DMS79 treated with DMSO at 0.1 percent for 48 hours (cell line): ENCODE measurements at regions not wholly inside any gene's neighbourhood (a gene's known extent, or its start where the extent isn't known, plus 50 kb on each side); places are given as distances from the start of the nearest gene placed in this dataset.
"Not testable (repeated sequence)": the region's sequence is repeated elsewhere in the genome, so short reads cannot be mapped to it uniquely, and the experiment has no call there.

Experiments used
- DNase-seq: peaks from one replicate; lab custom pipeline; 2025; lab: John Stamatoyannopoulos, UW

DNA sequence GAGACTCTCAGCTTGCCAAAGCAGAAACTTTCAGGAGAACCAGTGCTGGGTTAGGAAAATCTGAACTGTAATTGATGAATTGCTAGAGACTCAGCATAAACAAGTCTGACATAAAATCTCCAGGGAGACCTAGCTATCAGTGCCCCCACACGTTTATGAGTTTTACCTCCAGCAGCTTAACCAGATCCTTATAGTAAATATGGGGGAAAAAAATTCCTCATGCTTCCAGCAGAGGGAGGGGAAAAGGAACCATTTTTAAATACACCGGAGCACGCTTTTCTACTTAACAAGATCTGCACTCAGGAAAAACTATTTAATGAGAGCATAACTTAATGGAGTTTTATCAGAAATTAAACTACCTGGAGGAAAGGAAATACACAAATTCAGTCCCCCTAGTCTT lies 1040.7 kb upstream of the INTU start:
- DNase-seq = no peak

- no peak for DNase-seq
Observed at GRCh38 chr4:126593626-126594025, 1039.1 kb upstream of the INTU start.

DNA sequence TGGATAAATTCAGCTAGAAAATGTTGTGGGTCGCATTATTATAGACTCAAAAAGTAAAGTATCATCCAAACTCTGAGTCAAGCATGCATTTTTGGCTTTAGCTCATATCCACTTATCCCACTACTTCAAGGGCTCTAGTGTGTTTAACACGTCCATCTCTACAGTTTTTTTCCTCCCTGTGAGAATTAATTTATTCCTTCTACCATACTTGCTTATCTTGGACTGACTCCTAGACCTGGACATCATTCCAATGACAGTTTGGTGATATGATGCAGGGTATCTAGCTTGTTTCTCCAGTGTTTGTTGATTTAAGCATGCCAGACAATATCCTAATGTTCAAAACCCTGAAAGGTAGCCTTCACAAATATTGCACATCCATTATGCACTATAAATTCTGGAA lies 1037.1 kb upstream of the INTU start:
- no peak for DNase-seq

GRCh38 chr4:126599746-126600145 lies 1033.0 kb upstream of the INTU start:
- DNase-seq = no peak

DNA sequence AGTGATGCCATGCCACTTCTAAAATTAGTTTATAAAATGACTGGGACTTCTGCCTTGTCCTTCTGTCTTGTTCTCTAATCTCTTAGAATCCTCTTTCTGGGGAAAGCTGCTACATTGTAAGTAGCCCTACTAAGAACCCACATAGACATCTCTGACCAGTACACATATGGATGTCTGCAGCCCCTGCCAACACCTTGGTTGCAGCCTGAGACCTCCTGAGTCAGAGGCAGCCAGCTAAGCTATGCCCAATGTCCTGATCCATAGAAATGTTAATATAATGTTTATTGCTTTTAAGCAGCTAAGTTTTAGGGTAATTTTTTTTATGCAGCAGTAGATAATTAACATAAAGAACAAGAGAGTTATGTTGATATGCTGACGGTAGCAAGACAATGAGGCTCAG lies 1029.5 kb upstream of the INTU start:
- no peak for DNase-seq

- no peak for DNase-seq
Observed at GRCh38 chr4:126603825-126604224, 1028.9 kb upstream of the INTU start.

- DNase-seq = no peak
Observed at GRCh38 chr4:126604268-126604867, 1028.4 kb upstream of the INTU start.

DNA sequence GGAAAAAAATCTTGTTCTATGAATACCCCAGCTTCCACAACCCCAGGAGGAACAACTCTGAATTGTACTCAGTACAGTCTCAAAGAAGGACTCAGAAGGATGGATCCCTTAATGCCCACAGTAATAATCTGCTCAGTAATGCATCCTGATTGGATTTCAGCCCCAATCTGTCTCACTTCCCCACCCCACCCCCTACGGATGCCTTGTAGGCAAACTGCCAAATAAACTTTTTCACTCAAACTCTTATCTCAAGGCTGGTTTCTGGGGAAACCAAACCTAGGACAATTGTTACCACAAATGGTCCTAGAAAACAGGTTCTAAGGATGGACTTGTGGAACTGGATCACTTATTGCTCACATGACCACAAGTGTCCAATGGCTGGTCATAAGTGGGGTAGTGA lies 1021.8 kb upstream of the INTU start:
- no peak for DNase-seq

DNA sequence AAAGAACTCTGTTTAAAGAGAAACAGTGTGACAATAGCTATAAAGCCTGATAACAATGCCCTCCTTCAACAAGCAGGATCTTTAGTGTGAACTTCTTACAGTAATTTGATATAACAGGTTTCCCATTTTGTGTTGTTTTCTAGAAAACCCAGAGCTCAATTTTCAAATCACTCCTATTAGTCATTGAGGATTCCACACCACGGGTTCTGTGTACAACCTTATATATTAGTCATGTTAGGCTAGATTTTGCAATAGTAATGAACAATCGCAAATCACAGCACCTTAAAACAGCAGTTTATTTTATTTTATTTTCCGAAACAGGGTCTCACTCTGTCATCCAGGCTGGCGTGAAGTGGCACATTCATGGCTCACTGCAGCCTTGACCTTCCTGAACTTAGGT lies 1020.9 kb upstream of the INTU start:
- DNase-seq = no peak

GRCh38 chr4:126614356-126614855 lies 1018.4 kb upstream of the INTU start:
- DNase-seq = no peak

DNA sequence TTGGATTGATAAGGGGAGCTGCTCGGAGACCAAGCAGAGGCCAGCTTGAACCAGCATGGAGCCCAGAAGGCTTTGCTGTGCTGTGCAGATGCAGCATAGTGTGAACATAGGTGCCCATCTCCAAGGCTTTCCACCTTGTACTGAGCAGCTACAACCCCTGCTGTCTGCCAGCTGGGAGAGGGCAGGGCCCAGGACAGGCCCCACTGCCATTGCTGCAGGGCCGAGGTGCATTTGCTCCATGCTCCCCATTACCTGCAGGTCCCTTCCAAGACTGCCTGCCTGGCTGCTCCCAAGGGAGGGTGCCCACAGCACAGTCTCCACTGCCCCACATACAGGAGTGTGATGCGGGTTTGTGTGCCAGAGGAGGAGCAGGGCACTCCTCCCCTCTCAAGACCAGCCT lies 1016.0 kb upstream of the INTU start:
- DNase-seq = no peak

DNA sequence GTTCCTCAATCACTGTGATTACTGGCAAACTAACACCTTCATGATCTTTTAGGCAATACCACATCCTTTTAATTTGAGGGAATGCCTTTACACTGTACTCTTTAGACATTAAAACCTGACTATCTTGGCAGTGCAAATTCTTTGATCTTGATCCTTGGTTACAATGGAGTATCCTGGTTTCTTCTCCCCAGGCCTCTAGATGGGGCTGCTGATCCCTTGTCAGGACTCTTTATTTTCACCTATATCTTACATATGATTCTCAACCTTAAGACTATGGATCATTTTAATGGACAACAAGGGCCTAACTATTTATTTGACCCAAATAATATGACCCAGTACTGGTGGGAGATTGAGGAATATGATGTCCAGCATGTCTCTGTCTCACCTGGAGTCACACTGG lies 1005.5 kb upstream of the INTU start:
- no peak for DNase-seq

- DNase-seq = no peak
Observed at GRCh38 chr4:126628933-126629332, 1003.8 kb upstream of the INTU start.

- no peak for DNase-seq
Observed at GRCh38 chr4:126630230-126630629, 1002.5 kb upstream of the INTU start.

DNA sequence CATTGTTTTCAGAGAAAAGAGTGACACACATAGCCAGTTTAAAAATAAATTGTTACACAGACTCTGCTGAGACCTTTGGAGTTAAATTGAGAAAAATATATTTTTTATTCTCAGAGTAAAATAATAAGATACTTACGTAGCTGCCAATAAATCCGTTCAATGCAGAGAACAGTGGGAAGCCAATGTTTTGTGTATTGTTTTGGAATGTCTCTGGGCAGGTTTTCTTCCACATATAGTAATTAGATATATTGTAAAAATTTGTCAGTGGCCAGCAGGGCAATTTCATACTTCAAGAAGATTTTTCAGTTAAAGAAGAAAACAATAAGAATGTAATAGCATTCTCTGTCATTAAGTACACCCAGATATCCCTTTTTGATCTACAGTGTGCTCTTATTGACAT lies 999.5 kb upstream of the INTU start:
- DNase-seq = no peak

- no peak for DNase-seq
Observed at GRCh38 chr4:126637706-126638105, 995.1 kb upstream of the INTU start.

DNA sequence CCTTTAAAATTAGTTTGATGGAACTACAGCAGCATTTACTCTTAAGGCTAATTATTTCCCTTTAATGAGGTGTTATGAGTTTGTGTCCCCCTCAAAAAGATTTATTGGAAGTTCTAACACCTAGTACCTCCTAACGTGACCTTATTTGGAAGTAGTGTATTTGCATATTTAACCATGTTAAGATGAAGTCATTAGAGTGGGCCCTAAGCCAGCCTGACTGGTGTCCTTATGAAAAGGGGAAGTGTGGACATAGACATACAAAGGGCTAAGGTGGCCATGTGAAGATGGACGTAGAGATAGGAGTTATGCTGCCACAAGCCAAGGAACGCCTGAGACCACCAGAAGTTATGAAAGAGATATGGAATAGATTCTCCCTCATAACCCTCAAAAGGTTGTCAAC lies 985.4 kb upstream of the INTU start:
- DNase-seq = no peak

- DNase-seq = no peak
Observed at GRCh38 chr4:126647756-126648397, 984.9 kb upstream of the INTU start.

DNA sequence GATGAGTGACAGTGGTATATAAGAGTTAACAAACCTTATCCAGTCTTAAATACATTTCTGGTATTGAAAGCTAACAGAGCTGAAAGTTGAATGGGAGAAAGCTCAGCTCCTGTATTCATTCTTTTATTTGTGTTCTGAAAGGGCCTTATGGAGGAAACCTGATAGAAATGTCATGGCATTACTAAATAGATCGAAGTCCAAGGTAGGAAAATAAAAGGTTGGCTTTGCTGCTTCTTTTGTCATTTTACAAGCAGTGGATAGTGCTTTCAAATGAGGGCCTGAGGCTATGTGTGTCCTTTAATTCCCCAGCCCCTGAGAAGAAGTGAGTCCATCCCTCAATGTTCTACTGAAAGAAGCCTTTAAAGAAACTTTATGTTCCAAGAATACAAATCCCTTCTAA lies 974.3 kb upstream of the INTU start:
- no peak for DNase-seq

GRCh38 chr4:126661194-126661593 lies 971.6 kb upstream of the INTU start:
- DNase-seq = no peak

DNA sequence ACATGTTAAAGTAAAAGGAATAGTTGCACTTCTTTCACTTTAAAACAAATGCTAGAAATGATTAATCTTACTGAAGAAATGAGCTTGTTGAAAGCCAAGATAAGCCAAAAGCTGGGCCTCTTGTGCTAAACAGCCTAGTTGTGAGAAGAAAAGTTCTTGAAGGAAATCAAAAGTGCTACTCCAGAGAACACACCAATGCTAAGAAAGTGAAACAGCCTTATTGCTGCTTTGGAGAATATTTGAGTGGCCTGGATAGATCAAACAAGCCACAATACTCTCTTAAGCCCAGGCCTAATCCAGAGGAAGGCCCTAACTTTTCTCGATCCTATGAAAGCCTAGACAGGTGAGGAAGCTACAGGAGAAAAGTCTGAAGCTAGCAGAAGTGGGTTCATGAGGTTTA lies 967.9 kb upstream of the INTU start:
- no peak for DNase-seq

DNA sequence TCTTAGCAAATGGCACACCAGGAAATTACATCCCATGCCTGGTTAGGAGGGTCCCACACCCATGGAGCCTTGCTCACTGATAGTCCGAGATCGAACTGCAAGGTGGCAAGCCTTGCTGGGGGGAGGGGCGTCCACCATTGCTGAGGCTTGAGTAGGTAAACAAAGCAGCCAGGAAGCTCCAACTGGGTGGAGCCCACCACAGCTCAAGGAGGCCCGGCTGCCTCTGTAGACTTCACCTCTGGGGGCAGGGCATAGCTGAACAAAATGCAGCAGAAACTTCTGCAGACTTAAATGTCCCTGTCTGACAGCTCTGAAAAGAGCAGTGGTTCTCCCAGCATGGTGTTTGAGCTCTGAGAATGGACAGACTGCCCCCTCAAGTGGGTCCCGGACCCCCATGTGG lies 962.7 kb upstream of the INTU start:
- not testable (repeated sequence) for DNase-seq

DNA sequence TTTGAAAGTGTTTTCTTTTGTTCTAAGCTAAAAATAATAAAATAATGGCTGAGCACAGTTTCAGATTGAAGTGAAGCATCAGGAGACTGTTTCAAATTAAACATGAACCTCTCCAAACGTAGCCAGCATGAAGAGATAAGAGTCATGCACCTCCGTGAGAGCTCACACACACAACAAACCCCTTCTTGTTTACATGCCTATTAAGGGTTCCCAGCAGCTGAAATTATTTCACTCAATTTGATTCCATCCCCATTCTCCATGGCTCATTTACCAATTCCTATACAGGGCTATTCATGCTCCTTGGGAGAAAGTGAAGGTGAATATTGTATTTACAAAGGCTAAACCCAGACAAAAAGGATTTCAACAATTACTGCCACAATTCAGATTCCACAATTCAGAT lies 954.1 kb upstream of the INTU start:
- peak; percentile 44 for DNase-seq

DNA sequence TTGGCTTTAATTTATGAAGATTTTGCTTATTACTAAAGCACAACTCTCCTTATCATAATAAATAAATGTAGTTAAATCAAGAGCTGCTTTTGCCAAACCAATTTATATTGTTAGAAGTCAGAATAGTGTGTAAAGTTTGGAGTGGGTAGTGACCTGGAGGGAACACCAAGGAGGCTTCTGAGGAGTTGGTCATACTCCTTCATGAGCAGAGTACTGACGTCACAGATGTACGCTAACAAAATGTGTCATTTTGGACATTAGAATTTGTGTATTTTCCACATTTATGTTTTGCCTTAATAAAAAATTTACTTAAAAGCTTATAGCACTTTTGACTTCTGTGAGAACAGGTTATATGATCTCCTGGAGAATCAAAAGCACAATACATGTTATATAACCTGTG lies 953.5 kb upstream of the INTU start:
- DNase-seq = no peak
